Mammary epithelial cell (primary cell): ENCODE measurements at regions not wholly inside any gene's neighbourhood (a gene's known extent, or its start where the extent isn't known, plus 50 kb on each side); places are given as distances from the start of the nearest gene placed in this dataset.

Experiments used
- EZH2 ChIP-seq: IDR thresholded peaks from 2 replicates; pipeline ENCODE4 v1.6.1; 2012; ENCODE audit warnings: low read length, inconsistent platforms, borderline replicate concordance
- TF ChIP-seq, protein P1 (sequence below), 2 donors: IDR thresholded peaks in 1 of 2; conservative IDR thresholded peaks in 1 of 2; 2 replicates each; pipeline ENCODE4 v1.5.1; 2011 to 2012; ENCODE audit warnings: inconsistent platforms in 2 of 2, low read length in 2 of 2, mild to moderate bottlenecking in 2 of 2, control low read depth in 1 of 2, low read depth in 1 of 2; ENCODE audit not compliant: insufficient read depth in 1 of 2; ENCODE audit errors: extremely low read depth in 1 of 2

GRCh38 chr5:73387601-73388305 lies 60.8 kb downstream of the FOXD1 start:
- TF ChIP-seq, protein P1, sequence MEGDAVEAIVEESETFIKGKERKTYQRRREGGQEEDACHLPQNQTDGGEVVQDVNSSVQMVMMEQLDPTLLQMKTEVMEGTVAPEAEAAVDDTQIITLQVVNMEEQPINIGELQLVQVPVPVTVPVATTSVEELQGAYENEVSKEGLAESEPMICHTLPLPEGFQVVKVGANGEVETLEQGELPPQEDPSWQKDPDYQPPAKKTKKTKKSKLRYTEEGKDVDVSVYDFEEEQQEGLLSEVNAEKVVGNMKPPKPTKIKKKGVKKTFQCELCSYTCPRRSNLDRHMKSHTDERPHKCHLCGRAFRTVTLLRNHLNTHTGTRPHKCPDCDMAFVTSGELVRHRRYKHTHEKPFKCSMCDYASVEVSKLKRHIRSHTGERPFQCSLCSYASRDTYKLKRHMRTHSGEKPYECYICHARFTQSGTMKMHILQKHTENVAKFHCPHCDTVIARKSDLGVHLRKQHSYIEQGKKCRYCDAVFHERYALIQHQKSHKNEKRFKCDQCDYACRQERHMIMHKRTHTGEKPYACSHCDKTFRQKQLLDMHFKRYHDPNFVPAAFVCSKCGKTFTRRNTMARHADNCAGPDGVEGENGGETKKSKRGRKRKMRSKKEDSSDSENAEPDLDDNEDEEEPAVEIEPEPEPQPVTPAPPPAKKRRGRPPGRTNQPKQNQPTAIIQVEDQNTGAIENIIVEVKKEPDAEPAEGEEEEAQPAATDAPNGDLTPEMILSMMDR (conservative IDR thresholded peaks at IDR 0.05 in 1 of 2, IDR thresholded peaks at IDR 0.05 in 1 of 2; ENCODE audit: extremely low read depth in 1 of 2, insufficient read depth in 1 of 2, low read depth in 1 of 2, low read length in 2 of 2) = no peak
- TF ChIP-seq EZH2 = no peak
